ENCODE measurements at regions not wholly inside any gene's neighbourhood (a gene's known extent, or its start where the extent isn't known, plus 50 kb on each side); places are given as distances from the start of the nearest gene placed in this dataset.
"Not testable (repeated sequence)": the region's sequence is repeated elsewhere in the genome, so short reads cannot be mapped to it uniquely, and the experiment has no call there.

DNA sequence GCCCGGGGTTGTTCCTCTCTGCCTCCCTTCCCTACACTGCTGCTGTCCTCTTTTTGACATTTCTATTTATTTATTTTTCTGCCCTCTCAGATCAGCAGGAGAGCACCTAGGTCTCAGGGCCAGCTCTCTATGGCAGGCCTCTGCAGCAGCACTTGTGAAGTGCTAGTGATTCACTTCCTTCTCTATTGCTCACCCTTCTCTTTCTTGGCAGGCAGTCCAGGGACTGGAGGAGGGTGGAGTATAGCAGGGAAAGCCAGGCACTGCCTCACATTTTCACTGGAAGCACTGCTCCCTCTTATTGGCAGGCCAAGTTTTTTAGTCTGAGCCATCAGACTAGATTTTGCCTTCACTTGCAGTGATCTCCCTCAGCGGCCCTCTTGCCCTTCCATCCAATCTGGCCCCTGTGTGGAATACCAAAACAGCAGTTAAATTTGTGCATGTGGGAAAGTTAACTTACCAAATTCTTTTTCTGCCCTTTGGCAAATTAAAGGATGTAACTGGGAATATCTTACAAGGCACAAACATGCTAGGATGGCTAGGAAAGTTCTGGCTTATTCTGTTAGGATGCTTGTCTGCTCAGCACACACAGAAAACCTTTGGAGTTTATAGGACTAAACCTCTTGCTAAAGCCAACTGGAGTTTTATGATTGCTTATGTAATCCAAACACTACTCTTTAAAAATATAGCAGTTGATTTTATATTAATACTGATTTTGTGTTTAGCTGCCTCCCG, 847.6 kb downstream of the TTLL7 start:
- not testable (repeated sequence) for H3K36me3 ChIP-seq (ENCODE audit: control insufficient read depth, low read length); H3K4me3 ChIP-seq (ENCODE audit: low read length); H3K4me1 ChIP-seq (ENCODE audit: control insufficient read depth, low read length); H3K9me2 ChIP-seq (replicated peaks; ENCODE audit: control insufficient read depth, low read length); H3F3A ChIP-seq (ENCODE audit: control insufficient read depth, insufficient read depth); H3K79me2 ChIP-seq (ENCODE audit: control insufficient read depth, low read length); H4K20me1 ChIP-seq (ENCODE audit: control insufficient read depth, insufficient read depth, low read depth, low read length); H3K4me2 ChIP-seq (ENCODE audit: low read length); H3K27ac ChIP-seq (ENCODE audit: low read depth, low read length); H3K9me3 ChIP-seq (ENCODE audit: control insufficient read depth, insufficient read depth, low read length); H3K27me3 ChIP-seq (ENCODE audit: control insufficient read depth, low read length)

DNA sequence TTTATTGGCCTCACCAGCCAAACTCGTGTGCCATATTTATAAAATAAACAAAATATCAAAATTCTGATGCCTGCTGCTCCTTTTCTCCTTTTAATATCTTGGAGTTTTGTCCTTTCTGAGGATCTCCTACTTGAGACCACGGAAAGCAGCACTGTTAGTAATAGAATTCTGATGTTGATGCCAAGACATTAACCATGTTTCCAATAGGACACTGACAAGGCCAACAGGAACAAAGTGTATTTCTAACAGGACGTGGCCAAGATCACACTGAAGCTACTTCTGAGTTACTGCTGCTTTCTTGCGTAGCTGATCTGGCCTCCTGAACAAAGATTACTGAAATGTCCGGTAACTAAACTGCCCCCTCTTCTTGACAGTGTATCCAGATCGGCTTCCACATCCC, 848.5 kb downstream of the TTLL7 start:
- H3K79me2 ChIP-seq (ENCODE audit: control insufficient read depth, low read length); H3K4me1 ChIP-seq (ENCODE audit: control insufficient read depth, low read length); H3F3A ChIP-seq (ENCODE audit: control insufficient read depth, insufficient read depth); H3K36me3 ChIP-seq (ENCODE audit: control insufficient read depth, low read length); H3K27ac ChIP-seq (ENCODE audit: low read depth, low read length); H3K4me2 ChIP-seq (ENCODE audit: low read length); H3K9me2 ChIP-seq (replicated peaks; ENCODE audit: control insufficient read depth, low read length); H3K4me3 ChIP-seq (ENCODE audit: low read length); H4K20me1 ChIP-seq (ENCODE audit: control insufficient read depth, insufficient read depth, low read depth, low read length); H3K9me3 ChIP-seq (ENCODE audit: control insufficient read depth, insufficient read depth, low read length); H3K27me3 ChIP-seq (ENCODE audit: control insufficient read depth, low read length): not testable (repeated sequence)

DNA sequence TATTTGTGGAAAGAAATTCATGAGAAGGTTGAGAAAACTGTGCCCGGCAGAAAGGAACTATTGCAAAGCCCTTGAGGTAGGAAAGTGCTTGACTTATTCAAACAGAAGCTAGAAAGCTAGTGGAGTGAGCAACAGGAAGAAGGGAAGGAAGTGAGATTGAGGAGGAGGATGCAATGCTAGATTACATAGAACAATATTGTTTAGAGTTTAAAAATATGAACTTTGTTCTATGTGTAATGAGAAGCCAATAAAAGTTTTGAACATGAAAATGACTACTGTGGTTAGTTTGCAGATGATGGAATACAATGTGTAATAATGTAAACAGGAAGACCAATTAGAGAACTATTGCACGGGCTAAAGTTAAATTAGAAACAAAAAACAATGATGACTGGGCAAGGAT, 853.1 kb downstream of the TTLL7 start:
- not testable (repeated sequence) for H3K27me3 ChIP-seq (ENCODE audit: control insufficient read depth, low read length); H3K9me2 ChIP-seq (replicated peaks; ENCODE audit: control insufficient read depth, low read length); H3K9me3 ChIP-seq (ENCODE audit: control insufficient read depth, insufficient read depth, low read length); H3K4me3 ChIP-seq (ENCODE audit: low read length); H3K4me2 ChIP-seq (ENCODE audit: low read length); H3K27ac ChIP-seq (ENCODE audit: low read depth, low read length); H3K36me3 ChIP-seq (ENCODE audit: control insufficient read depth, low read length); H4K20me1 ChIP-seq (ENCODE audit: control insufficient read depth, insufficient read depth, low read depth, low read length); H3K79me2 ChIP-seq (ENCODE audit: control insufficient read depth, low read length); H3F3A ChIP-seq (ENCODE audit: control insufficient read depth, insufficient read depth); H3K4me1 ChIP-seq (ENCODE audit: control insufficient read depth, low read length)

DNA sequence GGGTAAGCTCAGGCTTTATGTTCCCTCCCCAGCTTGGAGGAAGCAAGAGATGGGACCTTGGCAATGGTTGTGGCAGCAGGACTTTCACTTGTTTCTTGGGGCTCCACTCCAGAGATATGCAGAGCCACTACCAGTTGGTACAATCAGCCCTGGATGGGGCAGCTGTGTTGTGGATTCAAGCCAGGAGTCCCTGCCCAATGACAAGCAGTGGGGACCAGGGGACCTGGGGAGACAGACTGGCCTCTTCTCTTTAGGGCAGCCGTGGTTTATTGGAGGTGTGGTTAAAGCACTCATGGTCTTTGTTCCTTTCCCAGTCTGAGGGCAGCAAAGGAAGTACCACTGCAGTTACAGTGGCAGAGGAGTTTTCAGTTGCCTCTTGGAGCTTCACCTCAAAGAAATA, 856.1 kb downstream of the TTLL7 start:
- H3K27ac ChIP-seq (ENCODE audit: low read depth, low read length); H3K36me3 ChIP-seq (ENCODE audit: control insufficient read depth, low read length); H3K4me2 ChIP-seq (ENCODE audit: low read length): not testable (repeated sequence)

DNA sequence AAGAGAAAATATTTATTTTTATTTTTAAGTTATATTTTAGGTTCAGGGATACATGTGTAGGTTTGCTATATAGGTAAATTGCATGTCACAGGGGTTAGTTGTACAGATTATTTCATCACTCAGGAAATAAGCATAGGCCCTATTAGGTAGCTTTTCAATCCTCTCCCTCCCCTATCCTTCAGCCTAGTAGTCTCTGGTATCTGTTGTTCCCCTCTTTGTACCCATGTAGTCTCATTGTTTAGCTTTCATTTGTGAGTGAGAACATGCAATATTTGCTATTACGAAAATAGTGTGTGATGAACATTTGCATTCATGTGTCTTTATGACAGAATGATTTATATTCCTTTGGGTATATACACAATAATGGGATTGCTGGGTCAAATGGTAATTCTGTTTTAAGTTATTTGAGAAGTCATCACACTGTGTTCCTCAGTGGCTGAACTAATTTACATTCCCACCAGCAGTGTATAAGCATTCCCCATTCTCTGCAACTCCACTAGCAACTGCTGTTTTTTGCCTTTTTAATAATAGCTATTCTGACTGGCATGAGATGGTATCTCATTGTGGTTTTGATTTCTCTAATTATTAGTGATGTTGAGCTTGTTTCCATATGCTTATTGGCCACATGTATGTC, 863.3 kb downstream of the TTLL7 start:
- H4K20me1 ChIP-seq (ENCODE audit: control insufficient read depth, insufficient read depth, low read depth, low read length); H3K4me3 ChIP-seq (ENCODE audit: low read length); H3K27me3 ChIP-seq (ENCODE audit: control insufficient read depth, low read length); H3K79me2 ChIP-seq (ENCODE audit: control insufficient read depth, low read length); H3K4me1 ChIP-seq (ENCODE audit: control insufficient read depth, low read length); H3K9me2 ChIP-seq (replicated peaks; ENCODE audit: control insufficient read depth, low read length); H3K27ac ChIP-seq (ENCODE audit: low read depth, low read length); H3K4me2 ChIP-seq (ENCODE audit: low read length); H3F3A ChIP-seq (ENCODE audit: control insufficient read depth, insufficient read depth); H3K9me3 ChIP-seq (ENCODE audit: control insufficient read depth, insufficient read depth, low read length); H3K36me3 ChIP-seq (ENCODE audit: control insufficient read depth, low read length): not testable (repeated sequence)

More for the DNA sequence above, 856.1 kb downstream of the TTLL7 start:
- not testable (repeated sequence) for H3F3A ChIP-seq (ENCODE audit: control insufficient read depth, insufficient read depth); H3K9me3 ChIP-seq (ENCODE audit: control insufficient read depth, insufficient read depth, low read length); H3K27me3 ChIP-seq (ENCODE audit: control insufficient read depth, low read length); H3K4me3 ChIP-seq (ENCODE audit: low read length); H3K79me2 ChIP-seq (ENCODE audit: control insufficient read depth, low read length); H3K9me2 ChIP-seq (replicated peaks; ENCODE audit: control insufficient read depth, low read length); H4K20me1 ChIP-seq (ENCODE audit: control insufficient read depth, insufficient read depth, low read depth, low read length); H3K4me1 ChIP-seq (ENCODE audit: control insufficient read depth, low read length)

DNA sequence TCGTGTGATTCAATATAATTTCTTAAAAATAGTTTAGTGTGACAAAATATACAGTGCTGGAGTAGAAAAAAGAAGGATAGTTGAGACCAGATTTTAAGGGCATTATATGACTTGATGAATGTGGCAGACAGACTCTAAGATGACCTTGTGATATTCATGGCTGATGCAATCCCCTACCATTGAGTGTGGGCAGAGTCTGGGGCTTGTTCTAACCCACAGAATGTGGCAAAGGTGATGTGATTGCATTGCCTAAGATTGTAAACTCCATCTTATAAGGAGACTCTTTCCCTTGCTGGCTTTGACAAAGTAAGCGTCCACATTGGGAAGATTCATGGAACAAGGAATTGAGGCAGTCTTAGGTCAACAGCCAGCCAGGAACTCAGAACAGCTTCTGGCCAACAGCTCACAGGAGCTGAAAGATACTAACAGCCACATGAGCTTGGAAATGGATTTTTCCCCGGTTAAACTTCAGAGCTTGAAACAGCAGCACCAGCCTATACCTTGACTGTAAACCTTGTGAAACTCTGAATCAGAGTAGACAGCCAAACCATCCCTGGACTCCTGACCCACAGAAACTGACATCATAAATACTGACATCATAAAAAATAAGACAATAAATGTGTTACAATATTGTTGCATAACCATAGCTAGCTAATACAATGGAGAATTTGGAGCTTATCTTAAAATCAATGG, 864.5 kb downstream of the TTLL7 start:
- H4K20me1 ChIP-seq (ENCODE audit: control insufficient read depth, insufficient read depth, low read depth, low read length); H3K4me3 ChIP-seq (ENCODE audit: low read length); H3K4me1 ChIP-seq (ENCODE audit: control insufficient read depth, low read length); H3K79me2 ChIP-seq (ENCODE audit: control insufficient read depth, low read length); H3K27me3 ChIP-seq (ENCODE audit: control insufficient read depth, low read length); H3K27ac ChIP-seq (ENCODE audit: low read depth, low read length); H3K9me3 ChIP-seq (ENCODE audit: control insufficient read depth, insufficient read depth, low read length); H3K9me2 ChIP-seq (replicated peaks; ENCODE audit: control insufficient read depth, low read length); H3K36me3 ChIP-seq (ENCODE audit: control insufficient read depth, low read length); H3K4me2 ChIP-seq (ENCODE audit: low read length); H3F3A ChIP-seq (ENCODE audit: control insufficient read depth, insufficient read depth): not testable (repeated sequence)
